HG02973 (cell line): ENCODE measurements at regions not wholly inside any gene's neighbourhood (a gene's known extent, or its start where the extent isn't known, plus 50 kb on each side); places are given as distances from the start of the nearest gene placed in this dataset.

ENCODE experiments used
- ATAC-seq: cut with Tn5 transposase; IDR thresholded peaks from one replicate; pipeline ENCODE4 v1.9.1; 2021; ENCODE audit warnings: moderate library complexity; ENCODE audit not compliant: unreplicated experiment

GRCh38 chr6:14622085-14622484 is 504.5 kb downstream of the CD83 start:
- no peak for ATAC-seq

GRCh38 chr6:14622909-14623505 is 505.4 kb downstream of the CD83 start:
- ATAC-seq = no peak

DNA sequence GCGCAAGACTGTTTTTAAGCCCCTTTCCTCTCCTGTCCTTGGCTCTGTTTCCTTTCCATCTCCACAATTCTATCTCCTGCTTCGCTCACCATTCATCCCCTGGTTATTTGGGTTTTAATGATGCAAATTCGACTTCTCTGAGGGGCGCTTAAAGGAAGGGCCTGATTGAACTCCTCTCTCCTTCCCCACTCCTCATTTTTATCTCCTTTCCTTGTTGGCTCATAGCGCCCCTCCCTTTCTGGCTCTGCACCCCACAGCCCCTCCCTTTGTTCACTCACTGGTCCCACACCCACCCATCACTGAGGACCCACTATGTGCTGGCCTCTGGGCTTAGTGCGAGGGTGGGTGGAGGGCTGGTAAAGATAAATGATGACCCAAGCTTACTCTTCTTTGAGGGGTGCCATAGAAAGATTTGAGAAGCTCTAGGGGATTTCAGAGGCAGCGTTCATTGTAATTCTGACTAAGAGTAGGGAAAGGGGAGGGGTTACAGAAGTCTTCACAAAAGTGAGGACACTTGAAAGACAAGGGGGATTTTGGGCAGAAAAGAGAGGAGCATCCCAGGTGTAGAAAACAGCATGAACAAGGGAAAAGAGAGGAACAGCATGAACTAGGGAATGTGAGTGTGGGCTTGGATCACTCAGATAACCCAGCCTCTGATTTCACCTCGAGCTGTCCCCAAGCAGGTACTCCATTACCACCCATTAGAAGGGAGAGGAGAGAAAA is 507.8 kb downstream of the CD83 start:
- no peak for ATAC-seq

DNA sequence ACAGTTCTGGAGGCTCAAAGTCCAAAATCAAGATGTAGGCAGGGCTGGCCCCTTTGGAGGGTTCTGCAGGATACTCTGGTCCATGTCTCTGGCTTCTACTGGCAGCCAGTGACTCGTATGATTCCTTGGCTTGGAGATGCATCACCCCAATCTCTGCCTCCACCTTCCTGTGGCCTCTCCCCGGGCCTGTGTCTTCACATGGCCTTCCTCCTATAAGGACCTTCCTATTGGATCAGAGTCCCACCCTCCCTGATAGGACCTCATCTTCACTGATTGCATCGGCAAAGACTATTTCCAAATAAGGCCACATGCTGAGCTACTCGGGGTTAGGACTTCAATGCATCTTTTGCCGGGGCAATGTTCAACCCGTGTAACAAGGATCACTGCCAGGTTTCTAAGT is 509.0 kb downstream of the CD83 start:
- no peak for ATAC-seq

DNA sequence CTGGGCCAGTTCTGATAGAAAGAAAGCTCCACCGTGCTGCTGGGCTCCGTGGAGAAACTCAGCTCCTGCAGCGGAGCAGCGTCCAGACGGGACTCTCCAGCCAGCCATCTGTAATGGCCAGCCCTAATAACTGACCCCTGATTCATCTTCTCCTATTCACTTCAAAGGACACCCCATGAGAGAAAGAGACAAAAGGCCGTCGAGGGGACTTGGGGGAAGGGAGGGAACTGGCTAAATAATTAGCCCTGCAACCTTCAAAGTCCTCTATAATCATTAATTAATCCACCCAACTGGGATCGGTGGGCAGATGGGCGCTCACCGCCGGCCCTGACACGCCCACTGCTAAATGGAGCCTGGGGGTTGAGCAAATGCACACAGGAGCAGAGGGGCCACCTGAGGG is 512.4 kb downstream of the CD83 start:
- no peak for ATAC-seq

- ATAC-seq = no peak
These were observed 515.9 kb downstream of the CD83 start for GRCh38 chr6:14633479-14633878.

GRCh38 chr6:14634072-14634471 is 516.5 kb downstream of the CD83 start:
- ATAC-seq = no peak

DNA sequence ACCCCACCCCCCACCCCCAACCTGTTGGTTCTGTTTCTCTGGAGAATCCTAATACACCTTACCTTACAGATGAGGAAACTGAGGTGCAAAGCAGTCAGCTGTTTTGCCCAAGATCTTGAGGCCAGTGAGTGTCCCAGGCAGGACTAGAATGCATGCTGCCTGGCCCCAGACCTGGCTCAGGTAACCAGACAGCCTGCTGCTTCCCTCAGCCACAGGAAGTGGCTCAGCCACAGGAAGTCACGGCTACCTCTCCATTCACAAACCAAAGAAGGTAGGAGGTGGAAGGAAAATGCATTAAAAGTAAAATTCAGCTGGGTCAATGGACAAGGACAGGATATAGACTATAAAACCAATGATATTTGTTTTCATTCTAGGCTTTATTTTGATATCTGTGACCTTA is 517.6 kb downstream of the CD83 start:
- ATAC-seq = no peak

GRCh38 chr6:14635934-14636591 is 518.5 kb downstream of the CD83 start:
- ATAC-seq = peak; percentile 49

DNA sequence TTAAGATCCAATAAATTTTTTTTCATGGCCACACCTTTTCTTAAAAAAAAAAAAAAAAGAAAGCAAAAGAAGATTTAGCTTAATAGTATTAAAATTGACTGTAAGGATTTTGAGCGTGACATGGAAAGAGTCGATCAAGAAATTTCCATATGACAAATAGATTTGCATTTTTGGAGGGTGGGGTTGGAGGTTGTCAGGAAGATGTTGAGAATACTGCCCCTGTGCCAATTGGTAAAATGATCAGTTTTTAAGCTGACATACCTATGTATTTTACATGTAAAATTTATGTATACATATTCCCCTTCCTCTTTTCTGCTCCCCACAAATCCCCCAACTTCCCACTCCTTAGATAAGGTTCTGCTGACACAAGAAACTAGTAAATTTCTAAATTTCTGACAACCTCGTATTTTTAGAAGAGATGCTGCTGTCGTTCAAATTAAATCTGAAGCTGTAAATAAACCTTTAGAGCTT is 520.9 kb downstream of the CD83 start:
- ATAC-seq = no peak

GRCh38 chr6:14638906-14639761 is 521.6 kb downstream of the CD83 start:
- ATAC-seq = no peak

- no peak for ATAC-seq
These were observed 522.5 kb downstream of the CD83 start for GRCh38 chr6:14639983-14640599.

DNA sequence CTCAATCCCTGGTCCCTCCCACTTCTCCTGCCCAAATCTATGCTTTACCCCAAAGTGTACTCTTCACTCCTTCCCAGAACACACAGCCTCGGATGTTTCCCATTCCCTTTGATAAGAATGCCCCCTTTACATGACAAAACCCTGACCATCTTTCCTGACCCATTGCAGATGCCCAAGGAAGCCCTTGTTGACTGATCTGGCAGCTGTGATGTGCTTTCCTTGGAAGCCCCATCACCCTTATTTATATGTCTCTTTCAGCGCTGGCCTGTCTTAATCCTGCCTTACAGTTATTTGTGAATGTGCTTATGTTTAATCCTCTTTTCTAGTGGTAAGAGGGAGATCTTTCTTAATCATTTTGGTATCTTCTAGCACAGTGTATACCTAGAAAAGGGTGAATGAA is 523.1 kb downstream of the CD83 start:
- no peak for ATAC-seq

DNA sequence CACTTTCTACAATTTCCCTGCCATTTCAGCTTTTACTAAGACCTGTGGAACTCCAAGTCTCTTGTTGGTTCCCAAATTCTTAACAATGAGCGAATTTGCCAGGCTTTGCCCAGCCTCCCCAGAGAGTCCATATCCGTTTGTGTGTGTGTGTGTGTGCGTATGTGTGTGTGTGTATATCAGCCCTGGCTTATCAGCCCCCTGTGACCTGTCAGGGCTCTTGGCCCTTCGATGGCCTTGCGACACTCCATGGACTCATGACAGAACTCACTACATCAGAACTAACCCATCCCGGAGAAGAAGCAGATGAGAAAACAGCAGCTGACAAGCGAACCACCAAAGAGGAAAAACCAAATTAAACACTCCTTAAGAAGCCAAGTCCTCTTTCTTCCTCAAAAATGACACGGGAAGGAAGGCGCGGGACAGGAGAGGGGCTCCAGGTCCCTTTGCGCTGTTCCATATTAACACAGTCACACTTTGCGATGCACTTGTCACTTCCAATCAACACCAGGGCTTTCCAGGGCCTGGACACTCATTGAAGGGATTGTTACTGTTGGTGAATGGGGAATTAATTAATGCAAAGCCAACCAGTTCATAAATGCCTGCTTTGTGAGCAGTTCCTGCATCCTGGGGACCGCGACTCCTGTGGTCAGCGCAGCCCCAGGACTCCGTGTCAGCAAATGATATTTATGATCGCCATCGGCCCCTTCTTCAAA is 524.0 kb downstream of the CD83 start:
- ATAC-seq = no peak

DNA sequence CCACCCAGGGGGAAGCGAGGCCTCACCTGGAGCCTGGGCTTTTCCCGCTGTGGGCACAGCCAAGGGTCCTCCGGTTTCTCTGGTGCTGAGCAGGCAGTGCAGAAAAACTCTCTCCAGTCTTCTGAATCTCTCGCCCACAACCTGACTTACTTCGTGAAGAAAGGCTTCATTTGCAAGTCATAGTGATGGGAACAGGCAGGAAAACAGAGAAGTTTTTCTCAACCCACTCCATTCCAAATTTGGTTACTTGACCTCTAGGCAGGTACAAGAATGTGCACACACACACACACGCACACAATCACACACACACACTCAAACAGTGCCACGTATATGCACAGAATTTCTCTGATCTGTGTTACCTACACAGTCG is 524.5 kb downstream of the CD83 start:
- ATAC-seq = no peak

- ATAC-seq = no peak
These were observed 525.3 kb downstream of the CD83 start for GRCh38 chr6:14642842-14643241.

DNA sequence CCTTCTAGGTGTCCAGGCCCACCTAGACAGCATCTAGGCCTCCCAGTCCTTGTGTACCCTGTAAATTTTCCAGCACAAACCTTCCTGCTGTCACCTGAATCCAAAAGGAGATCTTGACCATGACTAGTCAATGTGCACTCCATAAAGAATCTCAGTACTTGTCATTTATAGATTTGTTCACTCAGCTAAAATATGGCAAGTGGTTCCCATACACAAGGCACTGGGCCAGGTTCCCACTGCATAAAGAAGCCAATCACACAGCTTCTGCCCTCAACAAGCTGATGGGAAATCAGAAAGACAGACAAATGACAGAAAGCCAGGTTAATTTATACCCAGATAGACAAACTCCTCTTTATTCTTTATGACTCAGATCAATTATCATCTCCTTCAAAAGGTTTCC is 526.8 kb downstream of the CD83 start:
- no peak for ATAC-seq

- ATAC-seq = no peak
These were observed 527.6 kb downstream of the CD83 start for GRCh38 chr6:14645221-14645620.

- no peak for ATAC-seq
These were observed 528.3 kb downstream of the CD83 start for GRCh38 chr6:14645841-14646240.

- ATAC-seq = no peak
These were observed 528.8 kb downstream of the CD83 start for GRCh38 chr6:14646371-14646770.
